GM13977 (cell line): ENCODE measurements at regions not wholly inside any gene's neighbourhood (a gene's known extent, or its start where the extent isn't known, plus 50 kb on each side); places are given as distances from the start of the nearest gene placed in this dataset.

Source experiments
- DNase-seq: peaks from one replicate; pipeline ENCODE4 v3.0.0; 2012; ENCODE audit warnings: low spot score
- in situ Hi-C: fragments of 300-500 bp; cut with MboI; formaldehyde crosslinking; loops from one replicate; pipeline ENCODE4 v1.12.0; 2022; ENCODE audit warnings: low sequenced_read_pairs, low pct_unique_long_range_greater_than_20kb, mixed read lengths, inconsistent platforms; ENCODE audit not compliant: unreplicated experiment
- TF ChIP-seq, protein P1 (sequence below): IDR thresholded peaks from 2 replicates; pipeline ENCODE4 v1.5.1; 2012; ENCODE audit warnings: mild to moderate bottlenecking, control low read depth; ENCODE audit not compliant: insufficient read depth; ENCODE audit errors: extremely low read depth, missing control alignments

DNA sequence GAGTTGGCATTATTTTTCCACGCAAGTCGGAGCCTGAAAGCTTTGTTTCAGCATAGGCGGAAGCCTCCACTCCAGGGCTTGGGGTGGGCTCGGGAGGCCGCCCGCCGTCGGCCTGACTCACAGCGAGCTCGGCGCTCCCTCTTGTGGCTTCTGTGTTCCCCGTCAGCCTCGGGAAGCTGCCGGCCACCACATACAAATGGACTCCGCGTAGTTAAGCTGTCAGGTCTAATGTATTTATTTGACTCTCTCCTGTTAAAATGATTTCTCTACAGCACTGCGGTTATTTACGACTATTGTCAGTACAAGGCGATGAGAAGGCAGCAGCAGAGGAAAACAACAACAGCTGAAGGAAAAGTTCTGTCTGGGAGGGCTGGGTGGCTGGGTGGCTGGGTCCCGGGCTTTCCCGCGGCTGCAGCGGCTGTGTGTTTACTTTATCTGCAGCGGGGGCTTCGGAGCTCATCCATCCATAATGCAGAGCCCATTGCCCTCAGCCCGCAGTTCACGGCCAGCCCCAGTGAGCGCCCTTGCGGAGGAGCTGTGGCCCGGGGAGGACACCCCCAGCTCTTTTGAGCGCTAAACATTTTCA is 375.7 kb upstream of the CAMK1G start:
- TF ChIP-seq, protein P1, sequence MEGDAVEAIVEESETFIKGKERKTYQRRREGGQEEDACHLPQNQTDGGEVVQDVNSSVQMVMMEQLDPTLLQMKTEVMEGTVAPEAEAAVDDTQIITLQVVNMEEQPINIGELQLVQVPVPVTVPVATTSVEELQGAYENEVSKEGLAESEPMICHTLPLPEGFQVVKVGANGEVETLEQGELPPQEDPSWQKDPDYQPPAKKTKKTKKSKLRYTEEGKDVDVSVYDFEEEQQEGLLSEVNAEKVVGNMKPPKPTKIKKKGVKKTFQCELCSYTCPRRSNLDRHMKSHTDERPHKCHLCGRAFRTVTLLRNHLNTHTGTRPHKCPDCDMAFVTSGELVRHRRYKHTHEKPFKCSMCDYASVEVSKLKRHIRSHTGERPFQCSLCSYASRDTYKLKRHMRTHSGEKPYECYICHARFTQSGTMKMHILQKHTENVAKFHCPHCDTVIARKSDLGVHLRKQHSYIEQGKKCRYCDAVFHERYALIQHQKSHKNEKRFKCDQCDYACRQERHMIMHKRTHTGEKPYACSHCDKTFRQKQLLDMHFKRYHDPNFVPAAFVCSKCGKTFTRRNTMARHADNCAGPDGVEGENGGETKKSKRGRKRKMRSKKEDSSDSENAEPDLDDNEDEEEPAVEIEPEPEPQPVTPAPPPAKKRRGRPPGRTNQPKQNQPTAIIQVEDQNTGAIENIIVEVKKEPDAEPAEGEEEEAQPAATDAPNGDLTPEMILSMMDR, result peak; percentile 79
- peak; percentile 61 for DNase-seq
- in situ Hi-C loops, result no loop called here

DNA sequence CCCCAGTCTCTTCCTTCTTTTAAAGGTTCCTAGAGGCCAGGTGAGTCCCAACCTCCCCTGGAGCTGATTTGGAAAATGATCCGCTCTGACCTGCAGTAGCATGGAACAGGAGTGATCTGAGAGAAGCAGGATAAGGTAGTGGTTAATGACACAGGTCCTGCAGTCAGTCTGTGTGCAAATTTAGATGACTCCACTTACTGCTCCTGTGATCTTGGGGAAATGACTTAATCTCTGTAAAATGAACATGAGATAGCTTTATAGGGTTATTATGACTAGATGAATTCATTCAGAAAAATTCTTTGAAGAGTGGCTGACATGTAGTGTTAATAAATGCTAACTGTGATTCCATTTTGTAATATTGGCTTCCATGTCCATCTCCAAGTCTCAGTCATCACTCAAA is 374.9 kb upstream of the CAMK1G start:
- no peak for DNase-seq
- in situ Hi-C loops, result no loop called here
- TF ChIP-seq, protein P1, result no peak

DNA sequence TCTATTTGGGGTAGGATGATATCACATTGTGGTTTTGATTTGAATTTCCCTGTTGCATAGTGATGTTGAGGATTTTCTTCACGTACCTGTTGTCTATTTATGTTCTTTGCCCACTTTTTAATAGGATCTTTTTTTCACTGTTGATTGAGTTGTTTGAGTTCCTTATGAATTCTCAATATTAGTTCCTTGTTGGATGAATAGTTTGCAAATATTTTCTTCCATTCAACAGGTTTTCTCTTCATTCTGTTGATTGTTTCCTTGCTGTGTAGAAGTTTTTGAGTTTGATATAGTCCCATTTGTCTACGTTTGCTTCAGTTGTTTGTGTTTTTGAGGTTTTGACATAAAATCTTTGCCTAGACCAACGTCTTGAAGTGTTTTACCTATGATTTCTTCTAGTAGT is 369.5 kb upstream of the CAMK1G start:
- TF ChIP-seq, protein P1, result no peak
- DNase-seq, result no peak
- in situ Hi-C loops, result no loop called here

DNA sequence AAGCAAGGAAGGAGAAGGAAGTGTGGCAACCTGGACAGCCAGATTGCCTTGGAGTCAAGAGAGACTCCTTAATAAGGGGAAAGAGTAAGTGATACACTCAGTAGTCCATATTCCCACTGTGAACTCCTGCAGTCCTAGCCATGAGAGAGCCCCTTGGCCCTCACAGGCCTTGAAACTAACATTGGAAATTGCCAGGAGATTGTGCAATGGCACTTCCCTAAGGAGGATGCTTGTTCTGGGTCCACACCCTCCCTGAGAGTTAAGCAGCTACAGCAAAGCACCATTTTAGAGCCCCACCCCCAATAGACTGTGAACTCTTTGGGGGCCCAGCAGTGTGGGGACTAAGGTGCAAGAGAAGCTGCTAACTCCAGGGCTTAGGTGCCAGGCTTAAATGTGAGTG is 367.7 kb upstream of the CAMK1G start:
- TF ChIP-seq, protein P1, result no peak
- in situ Hi-C loops, result no loop called here
- no peak for DNase-seq

DNA sequence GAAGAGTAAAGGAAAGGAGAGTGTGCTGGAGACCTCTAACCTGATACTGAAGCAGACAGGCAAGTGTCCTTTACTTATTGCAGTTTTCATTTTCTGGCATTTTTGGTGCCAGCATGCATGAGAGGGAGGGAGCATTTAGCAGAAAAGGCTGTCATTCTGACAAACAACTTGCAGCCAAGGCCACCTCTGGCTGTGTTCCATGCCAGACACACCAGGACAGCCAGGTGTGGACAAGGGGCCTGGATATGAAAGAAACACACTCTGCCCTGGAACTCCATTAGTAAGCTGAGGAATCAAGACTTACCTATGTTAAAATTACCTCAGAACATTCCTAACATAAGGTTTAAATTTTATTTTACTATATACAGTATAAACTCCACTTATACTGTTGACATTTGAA is 365.4 kb upstream of the CAMK1G start:
- in situ Hi-C loops, result no loop called here
- no peak for DNase-seq
- TF ChIP-seq, protein P1, result no peak

DNA sequence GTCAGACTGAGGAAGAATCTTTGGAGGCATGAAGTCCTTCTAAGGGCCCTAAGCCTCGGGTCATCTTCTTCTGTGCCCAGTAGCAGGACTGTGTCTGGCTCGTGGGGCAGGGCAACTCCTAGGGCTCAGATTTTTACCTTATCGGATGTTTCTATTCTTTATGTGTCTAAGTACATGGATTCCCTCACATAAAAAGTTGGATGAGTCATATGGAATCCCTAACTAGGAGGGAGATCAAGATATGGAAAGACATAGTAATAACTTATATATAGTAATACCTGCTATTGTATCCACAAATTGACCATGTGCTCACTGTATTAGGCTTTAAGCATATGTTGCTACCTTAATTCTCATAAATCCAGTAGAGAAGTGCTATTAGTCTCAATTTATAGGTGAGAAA is 364.5 kb upstream of the CAMK1G start:
- in situ Hi-C loops, result no loop called here
- TF ChIP-seq, protein P1, result no peak
- no peak for DNase-seq
